Stomach (tissue), 4 donors: ENCODE measurements at regions not wholly inside any gene's neighbourhood (a gene's known extent, or its start where the extent isn't known, plus 50 kb on each side); places are given as distances from the start of the nearest gene placed in this dataset.

Experiments used
- EP300 ChIP-seq: sonication (generic); formaldehyde crosslinking; IDR thresholded peaks from one replicate; pipeline ENCODE4 v1.6.1; 2017; ENCODE audit warnings: antibody characterized with exemption
- POLR2A ChIP-seq, 4 donors: fragments of 450-650 bp; IDR thresholded peaks; one replicate each; pipeline ENCODE4 v1.6.1; 2016; ENCODE audit warnings: antibody characterized with exemption in 4 of 4, control low read depth in 2 of 4, mild to moderate bottlenecking in 1 of 4, moderate library complexity in 1 of 4
- POLR2AphosphoS5 ChIP-seq, 3 donors: sonication (generic); formaldehyde crosslinking; IDR thresholded peaks; one replicate each; pipeline ENCODE4 v1.6.1; 2016; ENCODE audit warnings: antibody characterized with exemption in 3 of 3
- TF ChIP-seq, protein P1 (sequence below), 7 experiments: fragments of 450-650 bp in 4 of 7; fragments of 200-600 bp in 3 of 7; sonication (generic) in 3 of 7; IDR thresholded peaks; one replicate each; pipeline ENCODE4 v1.5.1; 2016 to 2019; ENCODE audit warnings: antibody characterized with exemption in 7 of 7, control low read depth in 2 of 7, mild to moderate bottlenecking in 1 of 7

DNA sequence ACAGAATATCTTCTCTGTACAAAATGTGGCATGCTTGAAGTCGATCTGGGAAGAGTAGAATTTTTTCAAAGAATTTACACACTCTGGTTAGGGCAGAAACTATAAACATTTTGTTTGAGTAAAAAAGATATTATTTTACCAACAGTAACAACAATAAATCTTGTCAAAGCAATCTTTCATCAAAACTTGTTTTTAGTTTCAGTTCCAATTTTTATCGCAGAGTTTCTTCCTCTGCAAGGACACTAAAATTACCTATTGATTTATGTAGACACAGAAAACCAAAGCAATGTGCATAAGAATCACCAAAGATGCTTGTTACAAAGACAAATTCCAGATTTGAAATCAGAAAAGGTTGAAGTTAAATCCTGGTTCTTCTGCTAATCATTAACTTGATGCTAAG is 61.9 kb downstream of the CGGBP1 start:
- TF ChIP-seq, protein P1, sequence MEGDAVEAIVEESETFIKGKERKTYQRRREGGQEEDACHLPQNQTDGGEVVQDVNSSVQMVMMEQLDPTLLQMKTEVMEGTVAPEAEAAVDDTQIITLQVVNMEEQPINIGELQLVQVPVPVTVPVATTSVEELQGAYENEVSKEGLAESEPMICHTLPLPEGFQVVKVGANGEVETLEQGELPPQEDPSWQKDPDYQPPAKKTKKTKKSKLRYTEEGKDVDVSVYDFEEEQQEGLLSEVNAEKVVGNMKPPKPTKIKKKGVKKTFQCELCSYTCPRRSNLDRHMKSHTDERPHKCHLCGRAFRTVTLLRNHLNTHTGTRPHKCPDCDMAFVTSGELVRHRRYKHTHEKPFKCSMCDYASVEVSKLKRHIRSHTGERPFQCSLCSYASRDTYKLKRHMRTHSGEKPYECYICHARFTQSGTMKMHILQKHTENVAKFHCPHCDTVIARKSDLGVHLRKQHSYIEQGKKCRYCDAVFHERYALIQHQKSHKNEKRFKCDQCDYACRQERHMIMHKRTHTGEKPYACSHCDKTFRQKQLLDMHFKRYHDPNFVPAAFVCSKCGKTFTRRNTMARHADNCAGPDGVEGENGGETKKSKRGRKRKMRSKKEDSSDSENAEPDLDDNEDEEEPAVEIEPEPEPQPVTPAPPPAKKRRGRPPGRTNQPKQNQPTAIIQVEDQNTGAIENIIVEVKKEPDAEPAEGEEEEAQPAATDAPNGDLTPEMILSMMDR (IDR thresholded peaks at IDR 0.05), result no peak
- TF ChIP-seq EP300 (no peak), POLR2AphosphoS5 (IDR thresholded peaks at IDR 0.05) (no peak), POLR2A (IDR thresholded peaks at IDR 0.05) (no peak)
